H1 (cell line): ENCODE measurements at regions not wholly inside any gene's neighbourhood (a gene's known extent, or its start where the extent isn't known, plus 50 kb on each side); places are given as distances from the start of the nearest gene placed in this dataset.

ENCODE experiments used
- CTCF ChIA-PET: fragments of 300-600 bp; sonication (Branson Sonifier 250); formaldehyde crosslinking; loops from one replicate; lab custom pipeline; 2021; ENCODE audit not compliant: partially characterized antibody; lab: Charles Lee
- POLR2A ChIA-PET: fragments of 300-600 bp; sonication (Branson Sonifier 250); formaldehyde crosslinking; loops from one replicate; lab custom pipeline; 2021; ENCODE audit warnings: inconsistent platforms; ENCODE audit not compliant: partially characterized antibody; lab: Charles Lee
- DNase-seq, 2 experiments: peaks; one replicate each; pipeline versions ENCODE4 v3.0.0 to v3.0.0-alpha.2; 2010 to 2022; ENCODE audit warnings: low spot score in 2 of 2, low read depth in 1 of 2, mixed read lengths in 1 of 2
- FAIRE-seq: peaks from 2 replicates; lab custom pipeline; 2011; peaks lifted over from hg19 to GRCh38; lab: Jason Lieb, UNC
- H2AFZ ChIP-seq: 2 replicates; pipeline ENCODE4 v1.8.1; 2012; ENCODE audit warnings: low read length, inconsistent platforms
- H2AK5ac ChIP-seq: 2 replicates; pipeline ENCODE4 v1.6.1; 2013; ENCODE audit warnings: low read depth, low read length
- H2BK120ac ChIP-seq: replicated peaks from 2 replicates; pipeline ENCODE3; 2013; ENCODE audit warnings: low read depth, low read length, inconsistent platforms
- H2BK12ac ChIP-seq: 2 replicates; pipeline ENCODE4 v1.6.1; 2013; ENCODE audit warnings: low read depth, low read length
- H2BK15ac ChIP-seq: 2 replicates; pipeline ENCODE4 v1.6.1; 2013; ENCODE audit warnings: low read length
- H2BK20ac ChIP-seq: 2 replicates; pipeline ENCODE4 v1.6.1; 2013; ENCODE audit warnings: low read length
- H2BK5ac ChIP-seq: 2 replicates; pipeline ENCODE4 v1.6.1; 2013; ENCODE audit warnings: low read depth, low read length
- H3K14ac ChIP-seq: 2 replicates; pipeline ENCODE4 v1.6.1; 2013; ENCODE audit warnings: inconsistent platforms; ENCODE audit not compliant: insufficient read length
- H3K18ac ChIP-seq: 2 replicates; pipeline ENCODE4 v1.6.1; 2013; ENCODE audit warnings: low read length; ENCODE audit errors: extremely low read depth
- H3K23ac ChIP-seq: 2 replicates; pipeline ENCODE4 v1.6.1; 2013; ENCODE audit warnings: inconsistent platforms; ENCODE audit not compliant: insufficient read length
- H3K23me2 ChIP-seq: 2 replicates; pipeline ENCODE4 v1.6.1; 2013; ENCODE audit warnings: low read depth, low read length
- H3K27ac ChIP-seq: 2 replicates; pipeline ENCODE4 v1.6.1; 2011; ENCODE audit warnings: low read depth, low read length, inconsistent platforms
- H3K27me3 ChIP-seq, 4 experiments: replicated peaks in 1 of 4; 1 replicate in 1 of 4; 2 replicates in 3 of 4; pipeline versions ENCODE4 v1.6.1 to v1.8.1; 2011 to 2013; ENCODE audit warnings: low read length in 3 of 4, mild to moderate bottlenecking in 3 of 4, inconsistent platforms in 2 of 4, mixed read lengths in 2 of 4, moderate library complexity in 1 of 4; ENCODE audit not compliant: control insufficient read depth in 3 of 4, insufficient read depth in 3 of 4; ENCODE audit errors: extremely low read depth in 1 of 4
- H3K36me3 ChIP-seq, 4 experiments: 2 replicates each; pipeline versions ENCODE4 v1.6.1 to v1.8.1; 2011 to 2013; ENCODE audit warnings: mild to moderate bottlenecking in 4 of 4, low read length in 3 of 4, moderate library complexity in 2 of 4, control low read depth in 1 of 4, inconsistent platforms in 1 of 4; ENCODE audit not compliant: insufficient read depth in 4 of 4, control insufficient read depth in 2 of 4
- H3K4ac ChIP-seq: replicated peaks from 2 replicates; pipeline ENCODE3; 2013; ENCODE audit warnings: low read length, low read depth, mixed read lengths, inconsistent platforms; ENCODE audit not compliant: insufficient read length
- H3K4me1 ChIP-seq, 4 experiments: replicated peaks in 1 of 4; 1 replicate in 1 of 4; 2 replicates in 3 of 4; pipeline versions ENCODE4 v1.6.1 to v1.8.1; 2011 to 2013; ENCODE audit warnings: low read length in 3 of 4, inconsistent platforms in 2 of 4, mixed read lengths in 1 of 4; ENCODE audit not compliant: insufficient read depth in 4 of 4, control insufficient read depth in 3 of 4
- H3K4me2 ChIP-seq, 2 experiments: 2 replicates each; pipeline versions ENCODE4 v1.6.1 to v1.8.1; 2011 to 2013; ENCODE audit warnings: low read depth in 2 of 2, low read length in 2 of 2, control low read depth in 1 of 2, inconsistent platforms in 1 of 2, mild to moderate bottlenecking in 1 of 2; ENCODE audit not compliant: insufficient read depth in 1 of 2
- H3K4me3 ChIP-seq, 4 experiments: fragments of 200-600, 300-600 bp in 1 of 4; sonication (generic), shearing (Covaris generic), sonication (Bioruptor Twin) in 1 of 4; 2 replicates each; pipeline versions ENCODE4 v1.5.1 to v1.8.1; 2011 to 2016; ENCODE audit warnings: low read length in 4 of 4, low read depth in 3 of 4, control low read depth in 2 of 4, inconsistent platforms in 2 of 4, mild to moderate bottlenecking in 2 of 4, mixed read lengths in 1 of 4, moderate library complexity in 1 of 4; ENCODE audit not compliant: insufficient read depth in 2 of 4; ENCODE audit errors: extremely low read depth in 1 of 4
- H3K56ac ChIP-seq: replicated peaks from 2 replicates; pipeline ENCODE3; 2013; ENCODE audit warnings: low read depth, mild to moderate bottlenecking, mixed read lengths, low read length, inconsistent platforms; ENCODE audit not compliant: insufficient read length
- H3K79me1 ChIP-seq: 2 replicates; pipeline ENCODE4 v1.6.1; 2013; ENCODE audit warnings: low read depth, low read length, control low read depth
- H3K79me2 ChIP-seq, 2 experiments: 2 replicates each; pipeline versions ENCODE4 v1.6.1 to v1.8.1; 2012 to 2013; ENCODE audit warnings: low read length in 2 of 2, mild to moderate bottlenecking in 2 of 2, inconsistent platforms in 1 of 2; ENCODE audit not compliant: insufficient read depth in 2 of 2, control insufficient read depth in 1 of 2
- H3K9ac ChIP-seq, 4 experiments: replicated peaks in 1 of 4; 1 replicate in 1 of 4; 2 replicates in 3 of 4; pipeline versions ENCODE4 v1.6.1 to v1.8.1; 2011 to 2013; ENCODE audit warnings: low read depth in 3 of 4, low read length in 3 of 4, control low read depth in 2 of 4, mild to moderate bottlenecking in 2 of 4, moderate library complexity in 2 of 4, inconsistent platforms in 1 of 4; ENCODE audit errors: extremely low read depth in 1 of 4
- H3K9me3 ChIP-seq, 2 experiments: 2 replicates each; pipeline versions ENCODE4 v1.6.1 to v1.8.1; 2012 to 2013; ENCODE audit warnings: mild to moderate bottlenecking in 2 of 2, moderate library complexity in 2 of 2, control low read depth in 1 of 2, inconsistent platforms in 1 of 2, low read depth in 1 of 2, low read length in 1 of 2, mixed read lengths in 1 of 2; ENCODE audit not compliant: insufficient read depth in 2 of 2
- H4K20me1 ChIP-seq, 2 experiments: replicated peaks in 1 of 2; 2 replicates each; pipeline versions ENCODE3 to v1.8.1; 2011 to 2013; ENCODE audit warnings: inconsistent platforms in 2 of 2, low read length in 2 of 2, mild to moderate bottlenecking in 1 of 2; ENCODE audit not compliant: insufficient read depth in 2 of 2, control insufficient read depth in 1 of 2
- H4K5ac ChIP-seq: 2 replicates; pipeline ENCODE4 v1.6.1; 2013; ENCODE audit warnings: low read length, low read depth, mixed read lengths, inconsistent platforms; ENCODE audit not compliant: insufficient read length
- H4K8ac ChIP-seq: 2 replicates; pipeline ENCODE4 v1.8.0; 2013; ENCODE audit warnings: mild to moderate bottlenecking, moderate library complexity, low read length, inconsistent platforms; ENCODE audit not compliant: insufficient read depth; ENCODE audit errors: extremely low read depth
- H4K91ac ChIP-seq: replicated peaks from 2 replicates; pipeline ENCODE3; 2013; ENCODE audit warnings: low read length, mixed read lengths, inconsistent platforms; ENCODE audit not compliant: insufficient read length
- WGBS, 2 experiments: shearing (Covaris generic) in 1 of 2; methylation state at CpG; one replicate each; pipeline versions ENCODE4 v1.1.6 to v1.1.7; 2013 to 2015; ENCODE audit warnings: low lambda C conversion rate in 2 of 2, mixed read lengths in 2 of 2, inconsistent platforms in 1 of 2, low coverage in 1 of 2, missing lambda C conversion rate in 1 of 2; ENCODE audit not compliant: insufficient replicate concordance in 2 of 2, insufficient coverage in 1 of 2, insufficient read length in 1 of 2; ENCODE audit errors: extremely low coverage in 1 of 2, missing lambda C conversion rate in 1 of 2; 5-methylcytosine and 5-hydroxymethylcytosine counted together

GRCh38 chr11:70494559-70495350, 96.4 kb downstream of the CTTN start:
- 93% methylated on average over 15 of the region's 15 CpGs; no CpG with 5 or more reads in 1 of the 2 experiments for WGBS, 2 experiments
- Histone ChIP-seq H3K9ac (no peak overlapping the region), H2AK5ac (no peak overlapping the region), H3K27me3 (no peaks in the 10 kb centered on the region), H3K4me1 (no peaks in the 10 kb centered on the region), H3K36me3 (peaks cover 0 to 11% (median 0%) of the 10 kb centered on the region in 4 experiments; a peak in 3 of 8 replicates), H3K18ac (no peak overlapping the region), H3K4me2 (no peak overlapping the region), H2BK15ac (no peak overlapping the region), H3K4ac (no peak overlapping the region), H2BK120ac (no peak overlapping the region), H3K79me2 (no peaks in the 10 kb centered on the region), H4K8ac (no peak overlapping the region), H2BK12ac (no peak overlapping the region), H4K20me1 (peaks cover 0 to 2% of the 10 kb centered on the region in 2 experiments), H2AFZ (no peak overlapping the region), H3K23ac (no peak overlapping the region), H3K23me2 (no peaks in the 10 kb centered on the region), H3K27ac (no peak overlapping the region), H3K4me3 (no peak overlapping the region), H3K56ac (no peak overlapping the region), H2BK20ac (no peak overlapping the region), H4K91ac (no peak overlapping the region), H4K5ac (no peak overlapping the region), H3K14ac (no peak overlapping the region), H3K79me1 (no peaks in the 10 kb centered on the region), H2BK5ac (no peak overlapping the region), H3K9me3 (peaks cover 19 to 20% of the 10 kb centered on the region in 2 experiments; a peak in 3 of 4 replicates)
- CTCF ChIA-PET: interaction anchor here (1.0 to 4.5 kb wide), 4 partner anchors 10 to 25 kb away, joined by 4 to 16 read pairs (median 4); no protein-coding TSS in a partner anchor
- FAIRE-seq: no peak
- POLR2A ChIA-PET: no interaction called here
- DNase-seq: no peak
